GM19043 (cell line): ENCODE measurements at regions not wholly inside any gene's neighbourhood (a gene's known extent, or its start where the extent isn't known, plus 50 kb on each side); places are given as distances from the start of the nearest gene placed in this dataset.

ENCODE experiments used
- ATAC-seq: cut with Tn5 transposase; IDR thresholded peaks from one replicate; pipeline ENCODE4 v1.9.1; 2021; ENCODE audit warnings: low read depth; ENCODE audit not compliant: unreplicated experiment

DNA sequence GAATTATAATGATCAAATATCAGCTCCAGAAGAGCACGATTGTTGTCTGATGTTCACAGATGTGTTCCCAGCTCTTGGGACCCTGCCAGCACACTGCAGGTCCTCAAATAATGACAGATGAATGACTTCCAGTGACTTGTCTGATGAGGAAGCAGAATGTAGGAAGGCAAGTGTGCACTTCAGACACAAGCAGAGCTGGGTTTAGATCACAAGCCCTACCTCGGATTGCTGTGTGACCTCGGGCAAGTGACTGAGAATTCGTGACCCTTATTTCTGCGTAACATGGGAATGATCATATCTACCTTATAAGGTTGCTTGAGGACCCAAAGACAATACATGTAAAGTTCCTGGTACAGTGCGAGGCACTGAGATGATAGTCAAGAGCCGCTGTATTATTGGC, 182.2 kb downstream of the ABCC12 start:
- ATAC-seq, result no peak

DNA sequence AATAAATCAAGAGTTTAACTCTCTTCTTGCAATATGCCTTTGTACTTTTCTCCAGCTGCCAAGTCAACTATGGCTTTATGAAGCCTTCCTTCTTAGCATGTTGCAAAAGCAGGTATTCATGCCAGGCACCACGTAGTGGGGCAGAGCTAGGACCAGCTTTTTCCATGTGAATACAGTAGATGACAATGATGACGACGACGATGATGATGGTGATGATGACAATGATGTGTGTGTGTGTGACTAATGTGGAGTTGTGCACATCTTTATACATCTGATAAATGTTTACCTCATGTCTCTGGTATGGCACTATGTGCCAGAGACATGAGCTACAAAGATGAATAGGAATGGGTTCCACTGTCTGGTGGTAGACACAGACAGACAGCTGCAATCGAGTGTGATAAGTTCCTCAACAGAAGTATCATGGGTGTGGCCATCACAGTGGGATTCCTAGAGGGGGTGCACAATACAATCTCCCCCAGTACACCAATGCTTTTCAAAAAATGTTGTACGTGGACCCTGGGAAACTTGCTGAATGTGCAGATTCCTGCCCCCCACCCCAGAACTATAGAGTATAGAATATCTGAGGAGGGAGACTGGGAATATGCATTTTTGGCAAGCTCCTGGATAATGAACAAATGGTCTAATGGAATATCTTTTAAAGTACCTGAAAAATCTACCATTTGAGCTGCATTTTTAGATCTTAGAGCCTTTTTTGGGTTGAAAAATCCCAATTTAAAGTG, 183.4 kb downstream of the ABCC12 start:
- ATAC-seq, result no peak

DNA sequence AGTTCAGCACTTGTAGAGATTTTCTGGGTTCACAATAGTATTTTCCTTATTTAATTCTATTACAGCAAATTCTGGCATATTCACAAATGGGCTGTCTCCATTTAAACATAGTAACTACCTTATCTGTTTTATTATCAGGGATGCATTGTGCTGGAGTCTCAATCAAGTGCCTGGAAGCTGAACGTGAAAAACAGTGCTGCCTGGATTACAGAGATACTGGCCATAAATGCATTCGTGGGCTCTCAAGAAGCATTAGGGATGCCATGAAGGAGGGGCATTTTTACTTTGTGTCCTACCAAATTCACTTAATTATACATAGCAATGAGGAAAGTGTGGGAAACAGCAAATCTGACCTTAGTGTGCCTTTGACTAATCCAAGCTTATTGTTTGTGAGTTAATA, 184.6 kb downstream of the ABCC12 start:
- ATAC-seq, result no peak

DNA sequence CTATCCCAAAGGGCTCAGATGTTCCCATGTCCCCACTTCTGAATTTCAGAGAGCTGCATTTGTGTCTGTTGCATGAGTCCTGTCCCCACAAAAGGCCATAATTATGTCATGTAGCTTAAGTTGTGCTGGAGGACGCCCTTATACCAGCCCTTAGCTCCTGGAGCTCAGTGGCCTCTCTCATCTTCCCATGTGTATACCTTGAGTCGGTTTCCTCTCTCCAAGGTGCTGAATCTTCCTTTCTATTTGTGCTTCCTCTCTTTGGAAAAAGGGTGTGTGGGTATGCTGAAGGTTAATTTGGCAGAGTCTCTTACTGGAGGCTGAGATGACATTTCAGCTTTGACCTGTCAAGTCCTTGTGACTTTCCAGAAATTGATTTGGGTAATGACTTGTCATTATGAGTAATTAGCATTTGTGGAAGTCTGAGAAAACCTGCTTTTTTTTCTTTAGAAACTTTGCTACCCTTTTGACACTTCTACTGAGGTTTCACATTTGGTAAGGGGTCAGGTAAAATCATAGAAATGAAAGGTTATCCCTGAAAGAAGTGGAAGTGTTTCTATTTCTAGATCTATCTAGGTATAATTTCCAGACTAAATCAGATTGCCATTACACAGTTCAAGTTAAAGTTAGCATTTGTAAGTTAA, 185.4 kb downstream of the ABCC12 start:
- no peak for ATAC-seq

DNA sequence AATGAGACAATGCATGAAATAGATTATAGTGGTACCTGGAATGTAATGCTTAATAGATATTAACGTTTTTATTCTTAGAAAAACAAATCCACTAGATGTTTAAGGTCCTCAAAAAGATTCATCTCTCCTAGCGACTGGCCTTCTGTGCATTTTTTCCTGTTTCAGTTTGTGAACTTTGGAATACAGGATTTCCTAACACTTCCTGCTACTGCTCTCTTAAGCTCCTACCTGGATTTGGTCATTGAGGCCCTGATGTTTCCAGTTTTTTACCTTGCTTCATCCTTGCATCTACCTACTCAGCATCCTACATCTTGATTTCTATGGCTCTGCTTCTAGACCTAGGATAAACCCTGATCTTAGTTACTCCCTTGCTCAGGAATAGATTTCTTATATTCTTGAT, 188.4 kb downstream of the ABCC12 start:
- no peak for ATAC-seq

DNA sequence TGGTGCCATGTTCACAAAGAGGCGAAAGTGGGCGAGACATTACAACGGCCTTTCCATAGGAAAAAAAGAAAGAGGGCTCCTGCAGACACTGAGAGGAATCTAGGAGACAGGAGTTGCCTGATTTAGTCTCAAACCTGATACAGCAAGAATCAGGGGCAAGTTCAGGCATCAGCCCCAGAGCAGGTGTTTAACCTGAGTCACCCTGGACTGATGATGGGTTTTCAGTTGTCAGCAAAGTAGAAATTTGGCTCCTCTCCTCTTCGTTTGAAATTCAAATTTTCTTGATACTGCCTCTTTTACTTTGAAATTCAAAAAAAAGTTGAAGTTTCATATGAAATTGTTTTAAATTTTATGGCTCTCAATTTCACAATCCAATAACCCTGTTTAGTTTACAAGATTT, 189.5 kb downstream of the ABCC12 start:
- ATAC-seq, result no peak

DNA sequence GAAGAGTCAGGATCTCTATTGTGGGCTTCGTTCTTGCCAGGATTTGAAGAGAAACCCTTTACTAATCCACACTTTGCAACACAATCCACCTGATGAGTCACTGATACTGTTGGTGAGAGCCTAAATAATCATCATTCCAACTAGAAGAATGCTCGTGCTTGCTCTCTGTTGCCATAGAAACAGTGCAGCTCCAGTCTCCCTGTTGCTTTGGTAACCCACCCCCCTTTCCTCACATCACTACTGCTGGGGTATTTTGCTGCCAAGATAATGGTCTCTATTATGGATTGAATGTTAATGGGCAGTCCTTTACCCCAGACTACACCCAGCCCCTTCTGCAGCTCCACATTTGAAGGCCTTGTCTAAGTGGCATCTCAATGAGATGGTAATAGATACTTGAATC, 190.4 kb downstream of the ABCC12 start:
- no peak for ATAC-seq

DNA sequence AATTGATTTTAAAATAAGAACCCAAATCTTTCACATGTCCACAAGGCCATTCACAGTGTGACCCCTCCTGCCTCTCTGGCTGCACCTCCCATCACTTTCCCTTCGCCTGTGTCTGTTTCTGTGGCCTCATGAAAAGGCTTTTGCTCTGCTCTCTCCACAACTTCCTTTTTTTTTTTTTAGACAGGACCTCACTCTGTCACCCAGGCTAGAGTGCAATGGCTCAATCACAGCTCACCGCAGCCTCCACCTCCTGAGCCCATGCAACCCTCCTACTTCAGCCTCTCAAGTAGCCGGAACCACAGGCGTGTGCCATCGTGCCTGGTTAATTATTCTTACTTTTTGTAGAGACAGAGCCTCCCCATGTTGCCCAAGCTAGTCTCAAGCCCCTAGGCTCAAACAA, 197.1 kb downstream of the ABCC12 start:
- no peak for ATAC-seq

DNA sequence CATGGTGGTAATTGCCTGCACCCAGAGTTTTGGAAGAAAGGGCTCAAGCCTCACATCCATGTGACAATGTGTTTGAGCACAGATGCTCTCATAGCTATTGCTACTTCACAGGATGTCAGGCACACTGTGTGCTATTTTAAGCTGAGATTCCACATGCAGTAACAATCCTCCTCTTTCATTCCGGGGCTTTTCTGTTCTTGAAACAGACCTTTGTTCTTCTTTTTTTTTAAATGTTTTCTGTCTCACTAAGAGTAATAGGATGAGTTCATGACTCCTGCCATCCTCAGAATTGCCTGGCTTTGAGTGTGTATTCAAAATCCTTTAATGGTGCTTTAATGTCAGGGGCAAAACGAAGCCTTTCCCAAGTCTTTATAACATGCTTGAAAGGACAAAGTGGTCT, 198.9 kb downstream of the ABCC12 start:
- no peak for ATAC-seq

DNA sequence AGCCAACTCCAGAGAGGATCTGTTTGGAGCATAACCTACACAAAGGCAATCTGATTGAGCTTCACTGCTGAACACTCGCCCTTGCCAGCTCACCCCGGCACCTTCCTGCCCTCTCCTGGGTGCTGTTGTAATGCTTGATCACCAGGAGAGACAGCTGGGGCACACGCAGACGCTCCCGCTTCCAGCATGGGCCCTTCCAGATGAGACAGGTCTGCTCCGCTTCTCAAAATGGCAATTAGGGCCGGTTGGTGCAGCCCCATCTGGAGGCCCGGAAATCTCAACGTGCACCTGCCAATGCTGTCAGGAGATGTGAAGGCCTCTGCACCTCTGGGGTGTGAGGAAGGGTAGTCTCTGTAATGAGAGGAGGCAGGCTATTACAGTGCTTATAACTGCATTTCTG, 206.1 kb downstream of the ABCC12 start:
- ATAC-seq, result no peak

DNA sequence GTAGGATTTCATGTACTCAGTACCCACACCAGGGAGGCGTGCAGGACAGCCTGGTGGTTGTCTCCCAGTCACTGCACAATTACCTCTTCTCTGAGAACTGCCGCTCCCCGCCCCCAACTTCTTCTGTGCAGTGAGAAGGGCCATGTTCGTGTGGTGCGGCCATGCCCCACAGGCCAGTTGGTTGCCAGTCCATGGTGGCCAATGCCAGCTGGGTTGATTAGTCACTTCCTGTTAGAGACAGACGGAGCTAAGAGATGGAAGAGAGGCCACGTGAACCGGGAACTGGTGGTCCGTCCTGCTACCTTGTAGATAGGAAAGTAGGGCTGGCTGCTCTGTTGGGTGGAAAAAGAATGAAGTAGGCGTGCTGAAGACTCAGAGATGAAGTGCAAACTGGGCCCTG, 206.5 kb downstream of the ABCC12 start:
- no peak for ATAC-seq

DNA sequence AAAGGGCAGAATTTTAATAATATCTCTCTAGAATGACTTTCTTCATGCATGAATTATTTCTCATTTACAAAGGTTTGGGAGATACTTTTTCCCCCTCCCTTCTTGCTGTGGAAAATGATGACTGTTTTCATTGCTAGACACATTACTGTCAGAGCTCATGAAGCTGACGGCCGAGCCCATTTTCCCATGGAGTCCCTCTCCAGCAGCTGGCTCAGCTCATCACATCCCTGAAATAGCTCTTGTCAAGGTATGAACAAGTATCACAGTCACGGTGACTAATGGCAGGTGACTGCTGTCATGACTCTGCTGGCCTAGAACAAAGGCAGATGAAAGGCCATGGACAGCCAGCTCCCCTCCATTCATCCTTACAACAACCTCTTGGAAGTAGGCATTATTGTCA, 208.1 kb downstream of the ABCC12 start:
- ATAC-seq, result no peak

DNA sequence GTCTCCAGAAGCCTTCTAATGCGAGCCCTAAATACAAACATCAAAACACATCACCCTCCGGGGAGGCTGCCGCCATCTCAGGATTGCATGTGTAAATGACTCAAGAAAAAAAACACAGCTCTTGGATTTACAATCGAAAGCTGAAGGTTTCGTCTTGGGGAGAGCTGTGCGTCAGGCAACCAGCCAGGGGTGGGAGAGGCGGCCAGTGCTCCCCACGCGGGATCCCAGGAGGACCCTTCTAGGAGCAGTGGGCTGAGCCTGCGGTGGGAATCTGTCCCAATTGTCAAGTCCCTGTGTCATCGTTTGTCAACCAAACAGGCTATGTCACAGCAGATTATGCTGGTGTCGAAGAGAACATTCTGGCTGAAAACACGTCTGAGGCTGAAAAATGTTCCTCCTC, 209.7 kb downstream of the ABCC12 start:
- no peak for ATAC-seq

DNA sequence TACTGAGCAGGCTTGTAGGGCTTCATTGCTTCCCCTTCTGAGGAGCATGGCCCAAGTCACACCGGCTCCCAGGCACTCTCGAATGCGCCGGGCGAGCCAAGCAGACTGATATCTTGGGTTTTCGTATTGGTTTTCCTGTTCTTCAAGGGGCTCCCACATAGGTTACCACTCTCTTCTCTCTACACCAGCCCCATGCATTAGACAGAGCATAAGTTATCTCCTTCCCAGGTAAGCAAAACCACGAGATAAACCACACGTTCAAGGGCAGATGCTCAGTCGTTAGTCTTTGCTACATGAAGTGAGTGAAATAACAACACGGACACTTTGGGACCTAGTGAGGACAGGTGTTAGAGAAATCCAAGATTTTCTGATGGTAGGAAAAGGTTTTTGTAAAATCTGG, 211.2 kb downstream of the ABCC12 start:
- no peak for ATAC-seq

DNA sequence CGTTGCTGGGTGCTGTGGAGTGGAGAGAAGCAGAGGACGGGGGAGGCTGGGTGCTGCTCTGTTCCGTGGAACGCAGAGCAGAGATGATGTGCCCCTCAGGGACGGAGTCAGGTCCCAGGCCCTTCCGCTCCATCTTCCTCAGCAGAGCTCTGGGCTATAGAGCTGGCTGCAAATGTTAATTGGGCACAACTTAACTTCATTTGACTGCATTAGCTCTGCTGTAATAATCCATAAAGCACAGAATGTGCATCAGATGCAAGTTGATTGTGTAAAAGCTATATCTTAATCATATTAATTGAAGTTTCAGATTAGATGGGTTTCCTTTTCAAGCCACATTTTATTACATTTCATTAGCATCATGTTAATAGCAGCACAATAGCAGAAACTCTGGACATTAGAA, 212.6 kb downstream of the ABCC12 start:
- no peak for ATAC-seq

DNA sequence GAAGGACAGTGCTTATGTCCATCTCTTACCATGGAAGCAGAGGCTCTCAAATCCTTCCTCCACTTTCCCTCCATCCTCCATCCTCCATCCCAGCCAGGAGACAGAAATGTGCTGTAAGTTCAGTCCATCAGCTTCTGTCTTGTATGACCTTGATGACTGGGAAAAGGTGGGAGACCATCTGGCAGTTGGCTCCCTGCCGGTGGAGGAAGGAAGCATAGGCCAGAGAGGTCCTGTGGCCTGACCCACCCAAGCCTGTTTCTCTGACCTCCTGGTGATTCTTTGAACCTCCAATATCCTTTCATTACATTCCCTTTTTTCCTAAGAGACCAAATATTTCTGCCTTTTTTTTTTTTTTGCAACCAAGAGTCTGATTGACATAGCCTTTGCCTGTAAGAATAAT, 215.3 kb downstream of the ABCC12 start:
- ATAC-seq, result no peak

DNA sequence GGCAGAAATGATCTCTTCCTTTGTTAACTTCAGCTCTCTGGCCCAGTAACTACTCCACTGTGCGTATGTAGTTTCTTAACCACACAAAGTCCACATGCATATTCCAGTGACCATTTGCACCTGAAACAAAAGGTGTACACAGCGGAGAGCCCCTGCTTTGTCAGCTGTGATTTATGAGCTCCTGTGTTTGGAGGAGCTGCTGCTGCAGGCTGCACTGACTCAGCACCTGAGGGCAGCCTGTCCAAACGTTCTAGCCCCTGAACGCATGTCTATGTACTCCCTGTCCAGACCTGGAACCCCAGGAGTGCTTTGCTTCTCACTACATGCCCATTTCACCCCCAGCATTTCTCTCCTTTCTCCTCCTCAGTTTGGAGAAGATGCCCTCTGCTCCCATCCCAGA, 216.1 kb downstream of the ABCC12 start:
- no peak for ATAC-seq

DNA sequence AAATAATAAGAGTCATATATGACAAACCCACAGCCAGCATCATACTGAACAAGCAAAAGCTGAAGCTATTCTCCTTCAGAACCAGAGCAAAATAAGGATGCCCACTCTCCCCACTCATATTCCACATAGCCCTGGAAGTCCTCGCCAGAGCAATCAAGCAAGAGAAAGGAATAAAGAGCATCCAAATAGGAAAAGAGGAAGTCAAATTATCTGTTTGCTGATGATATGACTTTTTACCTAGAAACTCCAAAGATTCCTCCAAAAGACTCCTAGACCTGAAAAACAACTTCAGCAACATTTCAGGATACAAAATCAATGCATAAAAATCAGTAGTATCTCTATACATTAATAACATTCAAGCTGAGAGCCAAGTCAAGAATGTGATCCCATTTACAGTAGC, 217.5 kb downstream of the ABCC12 start:
- ATAC-seq, result no peak

DNA sequence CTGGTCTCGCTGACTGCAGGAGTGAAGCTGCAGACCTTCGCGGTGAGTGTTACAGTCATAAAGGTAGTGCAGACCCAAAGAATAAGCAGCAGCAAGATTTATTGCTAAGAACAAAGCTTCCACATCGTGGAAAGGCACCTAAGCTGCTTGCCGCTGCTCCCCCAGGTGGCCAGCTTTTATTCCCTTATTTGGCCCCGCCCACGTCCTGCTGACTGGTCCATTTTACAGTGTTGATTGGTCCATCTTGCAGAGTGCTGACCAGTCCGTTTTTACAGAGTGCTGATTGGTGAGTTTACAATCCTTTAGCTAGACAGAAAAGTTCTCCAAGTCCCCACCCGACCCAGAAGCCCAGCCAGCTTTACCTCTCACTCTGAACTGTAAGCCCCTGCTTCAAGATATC, 227.8 kb downstream of the ABCC12 start:
- ATAC-seq, result no peak

DNA sequence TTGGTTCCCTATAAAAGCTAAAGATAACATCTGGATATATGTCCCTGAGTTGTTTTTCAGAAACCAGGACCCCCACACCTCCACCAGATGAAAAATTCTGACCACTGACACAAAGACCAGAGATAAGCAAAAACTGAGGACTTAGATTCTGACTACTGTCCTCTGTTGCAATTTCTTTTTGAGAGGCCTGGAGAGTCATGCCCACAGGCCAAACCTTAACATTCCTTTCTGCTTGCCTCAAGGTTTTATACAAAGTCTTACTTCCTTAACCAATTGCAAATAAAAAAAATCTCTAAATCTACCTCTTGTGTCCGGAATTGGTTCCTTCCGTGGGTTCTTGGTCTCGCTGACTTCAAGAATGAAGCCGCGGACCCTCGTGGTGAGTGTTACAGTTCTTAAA, 228.5 kb downstream of the ABCC12 start:
- no peak for ATAC-seq

DNA sequence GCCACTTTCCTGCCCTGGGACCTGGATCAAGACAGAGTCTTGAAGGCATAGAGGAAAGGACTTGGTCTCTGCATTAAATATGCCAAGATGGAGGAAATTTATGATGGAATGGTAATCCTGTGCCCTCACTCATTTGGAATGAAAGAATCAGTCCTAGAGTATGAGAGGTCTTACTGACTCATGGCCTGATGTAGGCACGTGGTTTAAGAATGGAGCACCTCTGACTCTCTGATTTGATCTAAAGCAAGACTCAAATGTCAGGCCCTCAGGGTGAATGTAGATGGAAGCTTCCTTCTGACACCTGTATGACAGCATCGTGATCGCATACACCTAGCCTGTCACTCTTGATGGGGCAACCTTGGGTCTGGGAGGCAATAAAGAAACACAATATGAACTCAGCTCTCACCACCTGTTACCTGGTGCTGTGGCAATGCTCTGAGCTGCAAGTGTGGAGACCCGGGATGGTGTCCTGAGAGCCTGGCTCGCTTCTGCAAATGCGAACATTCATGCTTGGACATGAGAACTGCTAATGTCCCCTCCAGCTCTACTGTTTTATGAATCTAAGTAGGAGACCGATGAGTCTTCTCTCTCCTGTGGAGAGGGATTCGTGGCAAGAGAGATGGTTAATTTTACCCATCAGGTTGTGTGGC, 229.9 kb downstream of the ABCC12 start:
- ATAC-seq, result no peak

DNA sequence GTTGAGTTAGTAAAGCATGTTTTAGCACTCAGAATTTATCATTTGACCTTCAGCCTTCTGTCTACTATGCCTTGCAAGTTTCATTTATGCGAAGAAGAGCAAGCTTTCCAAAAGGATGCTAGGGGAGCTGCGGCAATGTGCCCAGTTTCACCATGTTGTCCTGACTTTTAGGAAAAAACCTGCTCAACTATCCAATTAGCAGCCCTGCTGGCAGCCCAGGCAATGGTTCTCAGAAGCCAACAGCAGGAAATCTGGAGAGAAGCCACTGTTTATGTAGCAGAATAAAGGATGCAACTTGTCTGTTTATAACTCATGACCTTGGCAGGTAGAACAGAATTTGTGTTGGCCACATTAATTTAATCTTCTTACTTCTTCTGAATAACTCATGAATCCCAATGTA, 230.8 kb downstream of the ABCC12 start:
- ATAC-seq, result no peak
